ENCODE measurements at regions not wholly inside any gene's neighbourhood (a gene's known extent, or its start where the extent isn't known, plus 50 kb on each side); places are given as distances from the start of the nearest gene placed in this dataset.
"Not testable (repeated sequence)": the region's sequence is repeated elsewhere in the genome, so short reads cannot be mapped to it uniquely, and the experiment has no call there.

- no peak for DNase-seq (ENCODE audit: low read depth)
Observed at GRCh38 chr7:82701949-82702348, 258.4 kb upstream of the CACNA2D1 start.

- no peak for DNase-seq (ENCODE audit: low read depth)
Observed at GRCh38 chr7:82700741-82701140, 257.2 kb upstream of the CACNA2D1 start.

GRCh38 chr7:82699773-82700186 is 256.2 kb upstream of the CACNA2D1 start:
- no peak for DNase-seq (ENCODE audit: low read depth)

GRCh38 chr7:82697897-82698296 is 254.3 kb upstream of the CACNA2D1 start:
- no peak for DNase-seq (ENCODE audit: low read depth)

GRCh38 chr7:82696631-82697030 is 253.1 kb upstream of the CACNA2D1 start:
- no peak for DNase-seq (ENCODE audit: low read depth)

GRCh38 chr7:82694022-82694421 is 250.4 kb upstream of the CACNA2D1 start:
- DNase-seq (ENCODE audit: low read depth) = no peak

GRCh38 chr7:82690929-82691328 is 247.4 kb upstream of the CACNA2D1 start:
- DNase-seq (ENCODE audit: low read depth) = no peak

GRCh38 chr7:82685214-82685613 is 241.6 kb upstream of the CACNA2D1 start:
- no peak for DNase-seq (ENCODE audit: low read depth)

- DNase-seq (ENCODE audit: low read depth) = no peak
Observed at GRCh38 chr7:82678716-82679115, 235.1 kb upstream of the CACNA2D1 start.

GRCh38 chr7:82678259-82678658 is 234.7 kb upstream of the CACNA2D1 start:
- DNase-seq (ENCODE audit: low read depth) = no peak

GRCh38 chr7:82677493-82677892 is 233.9 kb upstream of the CACNA2D1 start:
- no peak for DNase-seq (ENCODE audit: low read depth)

- no peak for DNase-seq (ENCODE audit: low read depth)
Observed at GRCh38 chr7:82676777-82677463, 233.3 kb upstream of the CACNA2D1 start.

- DNase-seq (ENCODE audit: low read depth) = no peak
Observed at GRCh38 chr7:82675396-82675795, 231.8 kb upstream of the CACNA2D1 start.

GRCh38 chr7:82674268-82674667 is 230.7 kb upstream of the CACNA2D1 start:
- DNase-seq (ENCODE audit: low read depth) = no peak

GRCh38 chr7:82672078-82672477 is 228.5 kb upstream of the CACNA2D1 start:
- no peak for DNase-seq (ENCODE audit: low read depth)

GRCh38 chr7:82669141-82669540 is 225.6 kb upstream of the CACNA2D1 start:
- no peak for DNase-seq (ENCODE audit: low read depth)

GRCh38 chr7:82668676-82669075 is 225.1 kb upstream of the CACNA2D1 start:
- no peak for DNase-seq (ENCODE audit: low read depth)

GRCh38 chr7:82665966-82666507 is 222.5 kb upstream of the CACNA2D1 start:
- DNase-seq (ENCODE audit: low read depth) = no peak

GRCh38 chr7:82655965-82656364 is 212.4 kb upstream of the CACNA2D1 start:
- no peak for DNase-seq (ENCODE audit: low read depth)

GRCh38 chr7:82650095-82650494 is 206.5 kb upstream of the CACNA2D1 start:
- DNase-seq (ENCODE audit: low read depth) = not testable (repeated sequence)

- no peak for DNase-seq (ENCODE audit: low read depth)
Observed at GRCh38 chr7:82633592-82633991, 190.0 kb upstream of the CACNA2D1 start.

GRCh38 chr7:82631998-82632397 is 188.4 kb upstream of the CACNA2D1 start:
- no peak for DNase-seq (ENCODE audit: low read depth)

- DNase-seq (ENCODE audit: low read depth) = no peak
Observed at GRCh38 chr7:82629583-82629982, 186.0 kb upstream of the CACNA2D1 start.

GRCh38 chr7:82625377-82625776 is 181.8 kb upstream of the CACNA2D1 start:
- DNase-seq (ENCODE audit: low read depth) = no peak
